ENCODE measurements at regions not wholly inside any gene's neighbourhood (a gene's known extent, or its start where the extent isn't known, plus 50 kb on each side); places are given as distances from the start of the nearest gene placed in this dataset.

DNA sequence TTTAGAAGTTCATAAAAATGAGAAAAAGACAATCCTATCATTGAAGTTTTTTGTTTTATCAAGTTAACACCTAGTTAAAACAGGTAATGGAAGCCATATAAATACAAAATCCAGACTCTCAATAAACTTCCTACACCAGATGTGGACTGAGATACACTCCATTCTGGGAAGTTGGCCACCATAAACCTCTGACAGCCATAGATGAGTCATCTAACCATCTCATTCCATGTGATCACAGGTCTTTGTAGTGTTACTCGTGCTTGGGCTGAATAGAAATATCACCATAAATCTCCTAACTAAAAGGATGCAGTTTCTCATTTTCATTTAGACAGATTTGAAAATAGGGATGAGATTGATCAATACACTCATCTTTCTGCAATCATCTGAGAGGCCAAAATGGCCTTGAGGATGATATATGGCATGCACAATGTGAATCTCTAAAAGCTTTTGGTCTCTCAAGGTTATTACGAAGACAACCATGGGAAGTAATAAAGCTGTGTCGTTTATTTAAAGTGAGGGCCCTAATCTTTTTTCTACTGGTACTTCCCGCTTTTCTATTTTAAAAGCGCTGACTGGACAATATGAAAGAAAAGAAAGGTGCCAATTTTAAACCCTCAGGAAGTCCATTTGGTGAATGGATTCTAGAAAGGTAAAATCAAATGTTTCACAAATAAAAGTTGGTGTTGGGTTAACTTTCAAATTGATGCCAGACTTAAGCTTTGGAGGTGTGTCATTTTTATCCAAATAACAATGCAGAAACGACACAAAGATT is 155.5 kb downstream of the POLR2M start (continued):
- TF ChIP-seq MEIS1 (CRISPR knock-in tag; IDR thresholded peaks at IDR 0.05; ENCODE audit: borderline replicate concordance) (no peak), ZNF530 (tag by site-specific recombination; IDR thresholded peaks at IDR 0.05; ENCODE audit: low read depth) (no peak), ZBTB1 (tag by site-specific recombination; IDR thresholded peaks at IDR 0.05) (no peak)
- TF ChIP-seq, protein P1, sequence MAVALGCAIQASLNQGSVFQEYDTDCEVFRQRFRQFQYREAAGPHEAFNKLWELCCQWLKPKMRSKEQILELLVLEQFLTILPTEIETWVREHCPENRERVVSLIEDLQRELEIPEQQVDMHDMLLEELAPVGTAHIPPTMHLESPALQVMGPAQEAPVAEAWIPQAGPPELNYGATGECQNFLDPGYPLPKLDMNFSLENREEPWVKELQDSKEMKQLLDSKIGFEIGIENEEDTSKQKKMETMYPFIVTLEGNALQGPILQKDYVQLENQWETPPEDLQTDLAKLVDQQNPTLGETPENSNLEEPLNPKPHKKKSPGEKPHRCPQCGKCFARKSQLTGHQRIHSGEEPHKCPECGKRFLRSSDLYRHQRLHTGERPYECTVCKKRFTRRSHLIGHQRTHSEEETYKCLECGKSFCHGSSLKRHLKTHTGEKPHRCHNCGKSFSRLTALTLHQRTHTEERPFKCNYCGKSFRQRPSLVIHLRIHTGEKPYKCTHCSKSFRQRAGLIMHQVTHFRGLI (tag by site-specific recombination; IDR thresholded peaks at IDR 0.05): no peak

DNA sequence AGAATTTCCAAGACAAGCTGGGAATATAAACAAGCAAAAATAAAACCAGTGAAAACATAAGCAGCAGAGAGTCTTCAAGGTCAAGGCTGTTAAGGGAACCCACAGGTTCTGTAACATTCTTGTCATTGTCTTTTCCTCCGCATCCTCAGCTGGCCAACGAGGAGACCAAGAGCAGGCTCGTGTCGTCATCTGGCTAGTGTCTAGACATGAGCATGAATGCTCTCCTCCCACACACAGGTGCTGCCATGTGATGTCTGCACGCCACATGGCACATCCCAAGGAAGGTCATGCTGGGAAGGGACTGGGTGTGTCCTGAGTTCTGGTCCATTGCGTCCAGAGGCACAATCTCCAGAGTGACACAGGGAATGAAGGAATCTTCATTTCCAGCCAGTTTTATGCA is 156.2 kb downstream of the POLR2M start:
- no peaks in the 10 kb centered on the region for H3K9me3 ChIP-seq (ENCODE audit: control insufficient read depth, insufficient read depth, low read depth, low read length)
- H3K36me3 ChIP-seq (ENCODE audit: control insufficient read depth in 2 of 2, insufficient read depth in 1 of 2, low read length in 2 of 2): no peaks in the 10 kb centered on the region
- TF ChIP-seq, protein P2, sequence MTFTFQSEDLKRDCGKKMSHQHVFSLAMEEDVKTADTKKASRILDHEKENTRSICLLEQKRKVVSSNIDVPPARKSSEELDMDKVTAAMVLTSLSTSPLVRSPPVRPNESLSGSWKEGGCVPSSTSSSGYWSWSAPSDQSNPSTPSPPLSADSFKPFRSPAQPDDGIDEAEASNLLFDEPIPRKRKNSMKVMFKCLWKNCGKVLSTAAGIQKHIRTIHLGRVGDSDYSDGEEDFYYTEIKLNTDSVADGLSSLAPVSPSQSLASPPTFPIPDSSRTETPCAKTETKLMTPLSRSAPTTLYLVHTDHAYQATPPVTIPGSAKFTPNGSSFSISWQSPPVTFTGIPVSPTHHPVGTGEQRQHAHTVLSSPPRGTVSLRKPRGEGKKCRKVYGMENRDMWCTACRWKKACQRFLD (tag by site-specific recombination; IDR thresholded peaks at IDR 0.05): no peak
- TF ChIP-seq ZNF596 (tag by site-specific recombination; IDR thresholded peaks at IDR 0.05) (no peak), TRIM28 (IDR thresholded peaks at IDR 0.05; ENCODE audit: borderline replicate concordance, low read length) (no peak), ZNF830 (tag by site-specific recombination; IDR thresholded peaks at IDR 0.05; ENCODE audit: low read depth) (no peak), MYNN (tag by site-specific recombination; IDR thresholded peaks at IDR 0.05; ENCODE audit: borderline replicate concordance) (no peak), SALL2 (tag by site-specific recombination; IDR thresholded peaks at IDR 0.05; ENCODE audit: borderline replicate concordance) (no peak), ZNF394 (tag by site-specific recombination; IDR thresholded peaks at IDR 0.05; ENCODE audit: borderline replicate concordance) (no peak), HOXD13 (CRISPR knock-in tag; IDR thresholded peaks at IDR 0.05; ENCODE audit: borderline replicate concordance) (no peak), ZBTB20 (tag by site-specific recombination; IDR thresholded peaks at IDR 0.05) (no peak), ZFP69B (tag by site-specific recombination; IDR thresholded peaks at IDR 0.05) (no peak), ZBTB48 (tag by site-specific recombination; IDR thresholded peaks at IDR 0.05) (no peak), ZNF155 (tag by site-specific recombination; IDR thresholded peaks at IDR 0.05) (no peak)
- no peak overlapping the region for H3K4me3 ChIP-seq (ENCODE audit: low read depth, low read length)
- no peak overlapping the region for H3K27ac ChIP-seq (ENCODE audit: extremely low read depth, low read depth, low read length)
- CTCF ChIA-PET: interaction anchor here (0.5 to 6.0 kb wide), 9 partner anchors 9 to 319 kb away, joined by 3 to 57 read pairs (median 3); partner anchors contain the start of gene ALDH1A2
- no peaks in the 10 kb centered on the region for H3K4me1 ChIP-seq (ENCODE audit: control insufficient read depth, insufficient read depth, low read length)
- POLR2A ChIA-PET: no interaction called here

DNA sequence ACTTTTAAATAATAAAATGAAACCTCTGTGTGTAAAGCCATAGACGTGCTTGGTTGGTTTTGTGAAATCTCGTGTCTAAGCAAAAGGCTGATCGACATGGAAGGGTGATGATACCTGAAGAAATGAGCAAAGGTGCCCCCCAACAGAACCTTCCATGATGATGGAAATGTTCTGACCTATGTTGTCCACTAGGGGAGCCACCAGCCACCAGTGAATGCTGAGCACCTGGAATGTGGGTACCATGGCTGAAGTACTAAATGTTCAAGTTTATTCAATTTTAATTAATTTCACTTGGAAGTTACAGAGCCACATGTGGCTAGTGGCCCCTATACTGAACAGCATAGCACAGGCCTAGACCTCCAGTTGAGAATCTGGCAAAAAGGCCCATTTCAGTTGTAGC is 158.8 kb downstream of the POLR2M start:
- CTCF ChIA-PET: interaction anchor here (0.7 to 3.8 kb wide), 18 partner anchors 12 to 317 kb away, joined by 3 to 32 read pairs (median 4); partner anchors contain the start of gene ALDH1A2
- Histone ChIP-seq H3K36me3 (ENCODE audit: control insufficient read depth in 2 of 2, insufficient read depth in 1 of 2, low read length in 2 of 2) (no peaks in the 10 kb centered on the region), H3K27ac (ENCODE audit: extremely low read depth, low read depth, low read length) (no peak overlapping the region), H3K4me3 (ENCODE audit: low read depth, low read length) (no peak overlapping the region), H3K4me1 (ENCODE audit: control insufficient read depth, insufficient read depth, low read length) (no peaks in the 10 kb centered on the region), H3K9me3 (ENCODE audit: control insufficient read depth, insufficient read depth, low read depth, low read length) (no peaks in the 10 kb centered on the region)
- POLR2A ChIA-PET: no interaction called here
- TF ChIP-seq, protein P3, sequence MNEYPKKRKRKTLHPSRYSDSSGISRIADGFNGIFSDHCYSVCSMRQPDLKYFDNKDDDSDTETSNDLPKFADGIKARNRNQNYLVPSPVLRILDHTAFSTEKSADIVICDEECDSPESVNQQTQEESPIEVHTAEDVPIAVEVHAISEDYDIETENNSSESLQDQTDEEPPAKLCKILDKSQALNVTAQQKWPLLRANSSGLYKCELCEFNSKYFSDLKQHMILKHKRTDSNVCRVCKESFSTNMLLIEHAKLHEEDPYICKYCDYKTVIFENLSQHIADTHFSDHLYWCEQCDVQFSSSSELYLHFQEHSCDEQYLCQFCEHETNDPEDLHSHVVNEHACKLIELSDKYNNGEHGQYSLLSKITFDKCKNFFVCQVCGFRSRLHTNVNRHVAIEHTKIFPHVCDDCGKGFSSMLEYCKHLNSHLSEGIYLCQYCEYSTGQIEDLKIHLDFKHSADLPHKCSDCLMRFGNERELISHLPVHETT (tag by site-specific recombination; IDR thresholded peaks at IDR 0.05): no peak
- no peak for TF ChIP-seq ZNF621 (tag by site-specific recombination; IDR thresholded peaks at IDR 0.05)
- TF ChIP-seq, protein P4, sequence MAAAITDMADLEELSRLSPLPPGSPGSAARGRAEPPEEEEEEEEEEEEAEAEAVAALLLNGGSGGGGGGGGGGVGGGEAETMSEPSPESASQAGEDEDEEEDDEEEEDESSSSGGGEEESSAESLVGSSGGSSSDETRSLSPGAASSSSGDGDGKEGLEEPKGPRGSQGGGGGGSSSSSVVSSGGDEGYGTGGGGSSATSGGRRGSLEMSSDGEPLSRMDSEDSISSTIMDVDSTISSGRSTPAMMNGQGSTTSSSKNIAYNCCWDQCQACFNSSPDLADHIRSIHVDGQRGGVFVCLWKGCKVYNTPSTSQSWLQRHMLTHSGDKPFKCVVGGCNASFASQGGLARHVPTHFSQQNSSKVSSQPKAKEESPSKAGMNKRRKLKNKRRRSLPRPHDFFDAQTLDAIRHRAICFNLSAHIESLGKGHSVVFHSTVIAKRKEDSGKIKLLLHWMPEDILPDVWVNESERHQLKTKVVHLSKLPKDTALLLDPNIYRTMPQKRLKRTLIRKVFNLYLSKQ (tag by site-specific recombination; IDR thresholded peaks at IDR 0.05; ENCODE audit: borderline replicate concordance): no peak
- TF ChIP-seq, protein P5, sequence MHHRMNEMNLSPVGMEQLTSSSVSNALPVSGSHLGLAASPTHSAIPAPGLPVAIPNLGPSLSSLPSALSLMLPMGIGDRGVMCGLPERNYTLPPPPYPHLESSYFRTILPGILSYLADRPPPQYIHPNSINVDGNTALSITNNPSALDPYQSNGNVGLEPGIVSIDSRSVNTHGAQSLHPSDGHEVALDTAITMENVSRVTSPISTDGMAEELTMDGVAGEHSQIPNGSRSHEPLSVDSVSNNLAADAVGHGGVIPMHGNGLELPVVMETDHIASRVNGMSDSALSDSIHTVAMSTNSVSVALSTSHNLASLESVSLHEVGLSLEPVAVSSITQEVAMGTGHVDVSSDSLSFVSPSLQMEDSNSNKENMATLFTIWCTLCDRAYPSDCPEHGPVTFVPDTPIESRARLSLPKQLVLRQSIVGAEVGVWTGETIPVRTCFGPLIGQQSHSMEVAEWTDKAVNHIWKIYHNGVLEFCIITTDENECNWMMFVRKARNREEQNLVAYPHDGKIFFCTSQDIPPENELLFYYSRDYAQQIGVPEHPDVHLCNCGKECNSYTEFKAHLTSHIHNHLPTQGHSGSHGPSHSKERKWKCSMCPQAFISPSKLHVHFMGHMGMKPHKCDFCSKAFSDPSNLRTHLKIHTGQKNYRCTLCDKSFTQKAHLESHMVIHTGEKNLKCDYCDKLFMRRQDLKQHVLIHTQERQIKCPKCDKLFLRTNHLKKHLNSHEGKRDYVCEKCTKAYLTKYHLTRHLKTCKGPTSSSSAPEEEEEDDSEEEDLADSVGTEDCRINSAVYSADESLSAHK (tag by site-specific recombination; IDR thresholded peaks at IDR 0.05): no peak
- TF ChIP-seq, protein P6, sequence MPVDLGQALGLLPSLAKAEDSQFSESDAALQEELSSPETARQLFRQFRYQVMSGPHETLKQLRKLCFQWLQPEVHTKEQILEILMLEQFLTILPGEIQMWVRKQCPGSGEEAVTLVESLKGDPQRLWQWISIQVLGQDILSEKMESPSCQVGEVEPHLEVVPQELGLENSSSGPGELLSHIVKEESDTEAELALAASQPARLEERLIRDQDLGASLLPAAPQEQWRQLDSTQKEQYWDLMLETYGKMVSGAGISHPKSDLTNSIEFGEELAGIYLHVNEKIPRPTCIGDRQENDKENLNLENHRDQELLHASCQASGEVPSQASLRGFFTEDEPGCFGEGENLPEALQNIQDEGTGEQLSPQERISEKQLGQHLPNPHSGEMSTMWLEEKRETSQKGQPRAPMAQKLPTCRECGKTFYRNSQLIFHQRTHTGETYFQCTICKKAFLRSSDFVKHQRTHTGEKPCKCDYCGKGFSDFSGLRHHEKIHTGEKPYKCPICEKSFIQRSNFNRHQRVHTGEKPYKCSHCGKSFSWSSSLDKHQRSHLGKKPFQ (tag by site-specific recombination; IDR thresholded peaks at IDR 0.05): no peak

Measured in HEK293 (cell line).